Neural cell (in vitro differentiated cells): ENCODE measurements at regions not wholly inside any gene's neighbourhood (a gene's known extent, or its start where the extent isn't known, plus 50 kb on each side); places are given as distances from the start of the nearest gene placed in this dataset.

Experiments used
- H2AFZ ChIP-seq: fragments of 200-600, 300-800 bp; sonication (generic), shearing (Covaris generic); 2 replicates; pipeline ENCODE4 v1.6.0; 2014; ENCODE audit warnings: low read depth, mild to moderate bottlenecking, antibody characterized with exemption, low read length, moderate library complexity
- H3F3A ChIP-seq: fragments of 200-600 bp; shearing (Covaris generic); 2 replicates; pipeline ENCODE4 v1.6.1; 2016; ENCODE audit warnings: mild to moderate bottlenecking, moderate library complexity, mixed read lengths, antibody characterized with exemption, low read length; ENCODE audit not compliant: insufficient read depth, poor library complexity, severe bottlenecking
- H3K27ac ChIP-seq: fragments of 200-600, 300-800 bp; sonication (generic), shearing (Covaris generic); 2 replicates; pipeline ENCODE4 v1.5.1; 2014; ENCODE audit warnings: mild to moderate bottlenecking, low read length, moderate library complexity
- H3K27me3 ChIP-seq: fragments of 300-800, 200-600 bp; sonication (generic), shearing (Covaris generic); 2 replicates; pipeline ENCODE4 v1.6.0; 2014; ENCODE audit warnings: mild to moderate bottlenecking, low read depth, low read length, moderate library complexity; ENCODE audit not compliant: insufficient read depth
- H3K36me3 ChIP-seq: fragments of 300-800, 200-600 bp; sonication (generic), shearing (Covaris generic); 2 replicates; pipeline ENCODE4 v1.5.1; 2014; ENCODE audit warnings: mild to moderate bottlenecking, antibody characterized with exemption, low read length, moderate library complexity; ENCODE audit not compliant: insufficient read depth
- H3K4me2 ChIP-seq: fragments of 300-800, 200-600 bp; sonication (generic), shearing (Covaris generic); 2 replicates; pipeline ENCODE4 v1.6.0; 2014; ENCODE audit warnings: mild to moderate bottlenecking, low read length
- H3K4me3 ChIP-seq: fragments of 300-800, 200-600 bp; sonication (generic), shearing (Covaris generic); 2 replicates; pipeline ENCODE4 v1.5.1; 2014; ENCODE audit warnings: mild to moderate bottlenecking, low read length, moderate library complexity
- H3K79me2 ChIP-seq: fragments of 200-600 bp; shearing (Covaris generic); replicated peaks from 2 replicates; pipeline ENCODE4 v1.6.0; 2014; ENCODE audit warnings: mild to moderate bottlenecking, low read length, moderate library complexity; ENCODE audit not compliant: insufficient read depth
- H3K9ac ChIP-seq: fragments of 300-800, 200-600 bp; sonication (generic), shearing (Covaris generic); 2 replicates; pipeline ENCODE4 v1.6.1; 2016; ENCODE audit warnings: mild to moderate bottlenecking, low read length, mixed read lengths
- H3K9me2 ChIP-seq: fragments of 200-600 bp; shearing (Covaris generic); 2 replicates; pipeline ENCODE4 v1.6.1; 2016; ENCODE audit warnings: mild to moderate bottlenecking, low read length, mixed read lengths; ENCODE audit not compliant: insufficient read depth
- H3K9me3 ChIP-seq: fragments of 200-600, 300-800 bp; sonication (generic), shearing (Covaris generic); 2 replicates; pipeline ENCODE4 v1.6.1; 2016; ENCODE audit warnings: mild to moderate bottlenecking, mixed run types, low read length, moderate library complexity, mixed read lengths
- H4K20me1 ChIP-seq: fragments of 200-600 bp; shearing (Covaris generic); 2 replicates; pipeline ENCODE4 v1.6.1; 2016; ENCODE audit warnings: mild to moderate bottlenecking, mixed run types; ENCODE audit not compliant: insufficient read depth
- EZH2 ChIP-seq: fragments of 200-600, 300-800 bp; shearing (Covaris generic), sonication (generic); IDR thresholded peaks from 2 replicates; pipeline ENCODE4 v1.6.1; 2014; ENCODE audit warnings: antibody characterized with exemption, low read length, borderline replicate concordance, mild to moderate bottlenecking; ENCODE audit not compliant: insufficient read depth, poor library complexity, severe bottlenecking
- MXI1 ChIP-seq: fragments of 450-650 bp; conservative IDR thresholded peaks from 2 replicates; pipeline ENCODE4 v1.6.1; 2014; ENCODE audit warnings: antibody characterized with exemption, mild to moderate bottlenecking; ENCODE audit not compliant: poor library complexity, severe bottlenecking
- POLR2AphosphoS5 ChIP-seq: IDR thresholded peaks from 2 replicates; pipeline ENCODE4 v1.6.1; 2012
- RAD21 ChIP-seq: fragments of 450-650 bp; conservative IDR thresholded peaks from 2 replicates; pipeline ENCODE4 v1.6.1; 2014; ENCODE audit warnings: antibody characterized with exemption, mild to moderate bottlenecking, moderate library complexity
- REST ChIP-seq: IDR thresholded peaks from 2 replicates; pipeline ENCODE4 v1.6.1; 2012; ENCODE audit warnings: borderline replicate concordance
- TAF1 ChIP-seq: IDR thresholded peaks from 2 replicates; pipeline ENCODE4 v1.6.1; 2012; ENCODE audit warnings: low read depth
- TF ChIP-seq, protein P1 (sequence below): fragments of 450-650 bp; IDR thresholded peaks from 2 replicates; pipeline ENCODE4 v1.5.1; 2014; ENCODE audit warnings: antibody characterized with exemption, mild to moderate bottlenecking, moderate library complexity; ENCODE audit not compliant: poor library complexity, severe bottlenecking

GRCh38 chr18:76252880-76253279, 242.2 kb downstream of the ZNF516 start:
- H3K4me2 ChIP-seq = no peak overlapping the region
- no peaks in the 10 kb centered on the region for H3K27me3 ChIP-seq
- H3K36me3 ChIP-seq = no peaks in the 10 kb centered on the region
- no peak overlapping the region for H3K4me3 ChIP-seq
- H3F3A ChIP-seq = no peaks in the 10 kb centered on the region
- H3K79me2 ChIP-seq = no peaks in the 10 kb centered on the region
- H3K9ac ChIP-seq = no peak overlapping the region
- H2AFZ ChIP-seq = no peak overlapping the region
- H4K20me1 ChIP-seq = no peaks in the 10 kb centered on the region
- H3K9me2 ChIP-seq = no peaks in the 10 kb centered on the region
- H3K9me3 ChIP-seq = no peaks in the 10 kb centered on the region
- no peak overlapping the region for H3K27ac ChIP-seq
- no peak for TF ChIP-seq TAF1
- no peak for TF ChIP-seq POLR2AphosphoS5
- no peak for TF ChIP-seq EZH2
- TF ChIP-seq RAD21 = peak; percentile 46
- TF ChIP-seq, protein P1, sequence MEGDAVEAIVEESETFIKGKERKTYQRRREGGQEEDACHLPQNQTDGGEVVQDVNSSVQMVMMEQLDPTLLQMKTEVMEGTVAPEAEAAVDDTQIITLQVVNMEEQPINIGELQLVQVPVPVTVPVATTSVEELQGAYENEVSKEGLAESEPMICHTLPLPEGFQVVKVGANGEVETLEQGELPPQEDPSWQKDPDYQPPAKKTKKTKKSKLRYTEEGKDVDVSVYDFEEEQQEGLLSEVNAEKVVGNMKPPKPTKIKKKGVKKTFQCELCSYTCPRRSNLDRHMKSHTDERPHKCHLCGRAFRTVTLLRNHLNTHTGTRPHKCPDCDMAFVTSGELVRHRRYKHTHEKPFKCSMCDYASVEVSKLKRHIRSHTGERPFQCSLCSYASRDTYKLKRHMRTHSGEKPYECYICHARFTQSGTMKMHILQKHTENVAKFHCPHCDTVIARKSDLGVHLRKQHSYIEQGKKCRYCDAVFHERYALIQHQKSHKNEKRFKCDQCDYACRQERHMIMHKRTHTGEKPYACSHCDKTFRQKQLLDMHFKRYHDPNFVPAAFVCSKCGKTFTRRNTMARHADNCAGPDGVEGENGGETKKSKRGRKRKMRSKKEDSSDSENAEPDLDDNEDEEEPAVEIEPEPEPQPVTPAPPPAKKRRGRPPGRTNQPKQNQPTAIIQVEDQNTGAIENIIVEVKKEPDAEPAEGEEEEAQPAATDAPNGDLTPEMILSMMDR = peak; percentile 47

DNA sequence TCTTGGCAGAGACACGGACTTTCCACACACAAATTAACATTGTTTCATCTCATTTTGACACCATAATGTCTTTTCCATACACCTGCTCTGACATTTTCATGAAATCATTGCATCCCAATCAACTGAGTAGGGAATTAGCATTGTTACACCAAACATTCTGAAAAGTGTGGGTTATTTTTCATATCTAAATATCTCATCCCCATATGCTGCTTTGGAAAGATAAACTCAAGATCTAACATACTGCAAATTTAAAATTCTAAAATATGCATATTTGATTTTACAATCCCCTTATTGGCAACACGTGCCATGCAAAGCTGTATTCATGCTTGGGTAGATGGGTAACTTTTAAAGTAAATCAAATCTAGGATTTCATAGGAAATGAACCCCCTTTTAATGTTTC, 242.9 kb downstream of the ZNF516 start:
- H3K4me3 ChIP-seq = no peak overlapping the region
- TF ChIP-seq REST = no peak
- TF ChIP-seq POLR2AphosphoS5 = no peak
- no peak for TF ChIP-seq MXI1
- TF ChIP-seq, protein P1 = no peak
- H3K9ac ChIP-seq = no peak overlapping the region
- H3K9me2 ChIP-seq = no peaks in the 10 kb centered on the region
- no peaks in the 10 kb centered on the region for H3K36me3 ChIP-seq
- H3K27me3 ChIP-seq = no peaks in the 10 kb centered on the region
- no peak overlapping the region for H2AFZ ChIP-seq
- no peaks in the 10 kb centered on the region for H3K79me2 ChIP-seq
- H3K4me2 ChIP-seq = no peak overlapping the region
- no peaks in the 10 kb centered on the region for H3K9me3 ChIP-seq
- H3F3A ChIP-seq = no peaks in the 10 kb centered on the region
- no peaks in the 10 kb centered on the region for H4K20me1 ChIP-seq
- H3K27ac ChIP-seq = no peak overlapping the region
